ENCODE measurements at regions not wholly inside any gene's neighbourhood (a gene's known extent, or its start where the extent isn't known, plus 50 kb on each side); places are given as distances from the start of the nearest gene placed in this dataset.

DNA sequence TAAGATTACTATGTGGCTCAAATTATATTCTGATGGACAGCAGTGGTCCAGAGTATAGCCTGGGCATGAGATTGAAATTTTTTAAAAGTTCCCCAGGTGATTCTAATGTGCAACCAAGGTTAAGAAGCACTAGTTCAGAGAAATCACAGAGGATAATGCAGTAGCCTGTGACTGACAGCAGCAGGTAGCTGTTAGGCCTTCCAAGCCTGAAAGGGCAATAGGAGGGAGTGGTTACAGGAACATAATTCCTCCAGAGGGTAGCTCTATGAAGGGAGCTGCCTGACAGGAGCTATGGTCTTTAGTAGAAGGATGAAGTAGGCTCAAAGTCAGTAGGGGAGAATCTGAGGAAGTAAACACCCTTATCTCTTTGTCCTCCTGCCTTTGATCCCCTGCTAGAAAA is 342.9 kb upstream of the PPP2R3A start:
- H3K27ac ChIP-seq (replicated peaks in 1 of 4), result no peak overlapping the region
- DNase-seq (ENCODE audit: extremely low spot score), result no peak
- H3K27me3 ChIP-seq, result no peaks in the 10 kb centered on the region
- no peaks in the 10 kb centered on the region for H3K36me3 ChIP-seq
- intact Hi-C loops (cut with DNase I), result no loop called here
- H3K4me1 ChIP-seq, result no peaks in the 10 kb centered on the region
- TF ChIP-seq POLR2AphosphoS5 (IDR thresholded peaks at IDR 0.05) (no peak), EP300 (IDR thresholded peaks at IDR 0.05) (no peak), POLR2A (IDR thresholded peaks at IDR 0.05; ENCODE audit: low read depth) (no peak)
- TF ChIP-seq, protein P1, sequence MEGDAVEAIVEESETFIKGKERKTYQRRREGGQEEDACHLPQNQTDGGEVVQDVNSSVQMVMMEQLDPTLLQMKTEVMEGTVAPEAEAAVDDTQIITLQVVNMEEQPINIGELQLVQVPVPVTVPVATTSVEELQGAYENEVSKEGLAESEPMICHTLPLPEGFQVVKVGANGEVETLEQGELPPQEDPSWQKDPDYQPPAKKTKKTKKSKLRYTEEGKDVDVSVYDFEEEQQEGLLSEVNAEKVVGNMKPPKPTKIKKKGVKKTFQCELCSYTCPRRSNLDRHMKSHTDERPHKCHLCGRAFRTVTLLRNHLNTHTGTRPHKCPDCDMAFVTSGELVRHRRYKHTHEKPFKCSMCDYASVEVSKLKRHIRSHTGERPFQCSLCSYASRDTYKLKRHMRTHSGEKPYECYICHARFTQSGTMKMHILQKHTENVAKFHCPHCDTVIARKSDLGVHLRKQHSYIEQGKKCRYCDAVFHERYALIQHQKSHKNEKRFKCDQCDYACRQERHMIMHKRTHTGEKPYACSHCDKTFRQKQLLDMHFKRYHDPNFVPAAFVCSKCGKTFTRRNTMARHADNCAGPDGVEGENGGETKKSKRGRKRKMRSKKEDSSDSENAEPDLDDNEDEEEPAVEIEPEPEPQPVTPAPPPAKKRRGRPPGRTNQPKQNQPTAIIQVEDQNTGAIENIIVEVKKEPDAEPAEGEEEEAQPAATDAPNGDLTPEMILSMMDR (IDR thresholded peaks at IDR 0.05), result no peak
- H3K9me3 ChIP-seq, result no peaks in the 10 kb centered on the region
- H3K4me3 ChIP-seq, result no peak overlapping the region

DNA sequence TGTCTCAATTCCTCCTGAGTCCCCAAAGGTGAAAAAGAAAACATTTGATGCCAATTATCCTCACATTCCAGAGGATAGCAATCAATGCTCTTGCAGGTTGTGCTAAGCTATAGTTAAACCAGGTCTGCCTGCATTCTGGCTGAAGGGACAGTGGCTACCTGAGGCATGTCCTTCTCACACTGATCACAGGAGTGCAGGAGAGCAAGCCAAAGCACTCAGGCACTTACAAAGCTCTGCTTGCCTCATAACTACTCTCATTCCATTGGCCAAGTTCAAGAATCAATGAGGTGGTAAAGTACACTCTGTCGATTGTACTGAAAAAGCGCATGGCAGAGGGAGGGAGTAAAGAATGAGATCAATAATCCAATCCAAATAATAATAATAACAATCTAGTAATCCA is 342.0 kb upstream of the PPP2R3A start:
- intact Hi-C loops (cut with DNase I), result no loop called here
- H3K4me3 ChIP-seq, result no peak overlapping the region
- H3K27ac ChIP-seq (replicated peaks in 1 of 4), result no peak overlapping the region
- H3K27me3 ChIP-seq, result no peaks in the 10 kb centered on the region
- no peaks in the 10 kb centered on the region for H3K4me1 ChIP-seq
- DNase-seq (ENCODE audit: extremely low spot score), result no peak
- H3K9me3 ChIP-seq, result no peaks in the 10 kb centered on the region
- TF ChIP-seq, protein P1 (IDR thresholded peaks at IDR 0.05), result no peak
- TF ChIP-seq POLR2A (IDR thresholded peaks at IDR 0.05; ENCODE audit: low read depth) (no peak), POLR2AphosphoS5 (IDR thresholded peaks at IDR 0.05) (no peak)
- H3K36me3 ChIP-seq, result no peaks in the 10 kb centered on the region
- 69% methylated on average over 2 of the region's 2 CpGs for WGBS

DNA sequence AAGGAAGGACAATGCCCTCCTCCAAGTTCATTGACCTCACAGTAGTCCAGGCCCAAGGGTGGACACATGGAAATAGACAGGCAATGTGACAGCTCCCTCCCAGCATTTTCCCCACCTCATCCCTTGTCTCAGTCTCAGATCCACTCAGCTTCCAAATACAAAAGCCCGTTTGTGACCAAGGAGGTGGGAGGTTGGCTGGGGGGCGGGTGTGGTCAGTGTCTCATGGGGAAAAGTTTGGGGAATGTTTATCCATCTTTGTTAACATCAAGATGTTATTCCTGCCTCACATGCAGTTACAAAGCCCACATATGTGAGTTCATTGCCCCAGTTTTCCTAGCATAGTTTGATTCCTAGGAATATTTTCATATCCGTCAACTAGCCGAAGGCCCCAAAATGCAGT is 338.5 kb upstream of the PPP2R3A start:
- 82% methylated on average over 4 of the region's 4 CpGs for WGBS
- no peaks in the 10 kb centered on the region for H3K36me3 ChIP-seq
- H3K4me1 ChIP-seq, result no peaks in the 10 kb centered on the region
- H3K9me3 ChIP-seq, result no peaks in the 10 kb centered on the region
- intact Hi-C loops (cut with DNase I), result no loop called here
- TF ChIP-seq, protein P1 (IDR thresholded peaks at IDR 0.05), result no peak
- TF ChIP-seq POLR2A (IDR thresholded peaks at IDR 0.05; ENCODE audit: low read depth) (no peak), EP300 (IDR thresholded peaks at IDR 0.05) (no peak), POLR2AphosphoS5 (IDR thresholded peaks at IDR 0.05) (no peak)
- H3K4me3 ChIP-seq, result no peak overlapping the region
- peak; percentile 53 for DNase-seq (ENCODE audit: extremely low spot score)
- no peak overlapping the region for H3K27ac ChIP-seq (replicated peaks in 1 of 4)
- H3K27me3 ChIP-seq, result no peaks in the 10 kb centered on the region

DNA sequence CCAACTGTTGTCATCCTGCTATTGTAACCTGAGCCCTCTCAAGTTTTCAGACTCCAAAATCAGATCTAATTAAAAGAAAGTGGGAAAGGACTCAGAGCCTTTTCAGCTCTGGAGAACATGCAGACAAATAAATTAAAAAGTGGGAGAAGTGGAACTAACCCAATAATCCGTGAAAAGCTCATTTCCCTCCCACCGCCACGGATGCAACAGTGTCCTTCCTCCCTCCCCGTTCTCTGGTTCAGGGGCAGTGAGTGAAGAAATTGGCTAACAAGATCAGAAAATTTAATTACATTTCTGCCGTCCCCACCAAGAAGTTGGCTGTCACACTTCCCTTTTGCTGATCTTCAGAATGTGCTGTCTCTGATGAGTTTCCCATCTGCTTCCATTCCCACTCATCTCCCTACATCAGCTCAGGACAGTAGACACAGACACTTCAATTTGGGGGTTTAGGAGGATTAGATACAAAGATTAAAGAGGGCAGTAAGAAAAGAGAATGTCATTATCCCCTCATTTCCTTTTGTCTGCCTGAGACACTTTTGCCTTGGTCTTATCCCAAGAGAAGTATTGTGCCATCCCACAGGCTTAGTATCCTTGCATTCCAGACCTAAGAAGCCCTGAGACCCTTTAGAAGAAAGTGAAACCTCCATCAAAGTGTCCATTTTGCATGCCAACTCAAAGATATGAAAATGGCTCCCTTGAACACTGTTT is 335.7 kb upstream of the PPP2R3A start:
- H3K4me1 ChIP-seq, result no peaks in the 10 kb centered on the region
- TF ChIP-seq POLR2AphosphoS5 (IDR thresholded peaks at IDR 0.05) (no peak), POLR2A (IDR thresholded peaks at IDR 0.05; ENCODE audit: low read depth) (no peak), EP300 (IDR thresholded peaks at IDR 0.05) (no peak)
- TF ChIP-seq, protein P1 (IDR thresholded peaks at IDR 0.05), result no peak
- WGBS, result 60% methylated on average over 5 of the region's 5 CpGs
- no peak overlapping the region for H3K27ac ChIP-seq (replicated peaks in 1 of 4)
- no peaks in the 10 kb centered on the region for H3K27me3 ChIP-seq
- H3K4me3 ChIP-seq, result no peak overlapping the region
- no peaks in the 10 kb centered on the region for H3K9me3 ChIP-seq
- H3K36me3 ChIP-seq, result no peaks in the 10 kb centered on the region
- DNase-seq (ENCODE audit: extremely low spot score), result peak; percentile 86
- intact Hi-C loops (cut with DNase I), result no loop called here

DNA sequence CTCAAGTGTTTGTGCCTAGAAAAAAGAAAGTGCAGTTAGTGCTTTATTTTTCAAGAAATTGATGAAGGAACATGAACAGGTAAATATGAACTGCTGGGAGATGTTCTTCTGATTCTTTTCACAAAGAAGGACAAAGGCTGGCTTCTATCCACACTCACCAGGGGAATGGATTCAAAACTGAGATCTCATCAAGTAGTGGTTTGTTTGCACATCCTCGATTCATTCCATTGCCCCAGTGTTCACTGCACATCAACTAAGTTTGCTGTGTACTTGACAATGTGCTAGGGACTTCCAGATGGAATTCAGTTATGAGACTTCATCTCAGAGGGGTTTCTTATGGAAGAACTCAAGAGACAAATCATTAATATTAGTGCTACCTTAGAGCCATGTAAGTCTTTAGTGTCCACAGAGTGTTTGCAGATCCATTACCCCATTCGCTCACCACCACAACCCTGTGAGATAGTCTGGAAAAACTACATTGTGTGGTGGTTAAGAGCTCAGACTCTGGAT is 332.9 kb upstream of the PPP2R3A start:
- Histone ChIP-seq H3K9me3 (no peaks in the 10 kb centered on the region), H3K27me3 (no peaks in the 10 kb centered on the region), H3K36me3 (no peaks in the 10 kb centered on the region), H3K4me3 (no peak overlapping the region), H3K4me1 (no peaks in the 10 kb centered on the region), H3K27ac (replicated peaks in 1 of 4) (no peak overlapping the region)
- intact Hi-C loops (cut with DNase I), result no loop called here
- peak; percentile 24 for DNase-seq (ENCODE audit: extremely low spot score)
- TF ChIP-seq EP300 (IDR thresholded peaks at IDR 0.05) (no peak), POLR2A (IDR thresholded peaks at IDR 0.05; ENCODE audit: low read depth) (no peak), POLR2AphosphoS5 (IDR thresholded peaks at IDR 0.05) (no peak)
- TF ChIP-seq, protein P1 (IDR thresholded peaks at IDR 0.05), result no peak
- 67% methylated on average over 2 of the region's 2 CpGs for WGBS
